ENCODE measurements at regions not wholly inside any gene's neighbourhood (a gene's known extent, or its start where the extent isn't known, plus 50 kb on each side); places are given as distances from the start of the nearest gene placed in this dataset.

- no peak for DNase-seq
Observed at GRCh38 chr2:150631236-150631821, 143.9 kb upstream of the RND3 start.

GRCh38 chr2:150630587-150631235, 143.2 kb upstream of the RND3 start:
- DNase-seq = no peak

GRCh38 chr2:150627526-150627925, 140.1 kb upstream of the RND3 start:
- no peak for DNase-seq

- DNase-seq = no peak
Observed at GRCh38 chr2:150626934-150627411, 139.5 kb upstream of the RND3 start.

- DNase-seq = no peak
Observed at GRCh38 chr2:150625741-150626140, 138.3 kb upstream of the RND3 start.

- no peak for DNase-seq
Observed at GRCh38 chr2:150625303-150625702, 137.8 kb upstream of the RND3 start.

GRCh38 chr2:150624001-150624401, 136.5 kb upstream of the RND3 start:
- DNase-seq = peak; percentile 47

GRCh38 chr2:150621526-150622213, 134.2 kb upstream of the RND3 start:
- DNase-seq = no peak

GRCh38 chr2:150620855-150621254, 133.4 kb upstream of the RND3 start:
- DNase-seq = no peak

- DNase-seq = no peak
Observed at GRCh38 chr2:150620416-150620815, 132.9 kb upstream of the RND3 start.

GRCh38 chr2:150619607-150620330, 132.3 kb upstream of the RND3 start:
- no peak for DNase-seq

GRCh38 chr2:150618245-150618895, 130.9 kb upstream of the RND3 start:
- no peak for DNase-seq

- DNase-seq = no peak
Observed at GRCh38 chr2:150617351-150617978, 130.0 kb upstream of the RND3 start.

- no peak for DNase-seq
Observed at GRCh38 chr2:150612957-150613710, 125.7 kb upstream of the RND3 start.

GRCh38 chr2:150610670-150611279, 123.3 kb upstream of the RND3 start:
- DNase-seq = no peak

GRCh38 chr2:150609831-150610582, 122.5 kb upstream of the RND3 start:
- no peak for DNase-seq

GRCh38 chr2:150608341-150608740, 120.9 kb upstream of the RND3 start:
- DNase-seq = no peak

GRCh38 chr2:150607390-150607811, 119.9 kb upstream of the RND3 start:
- DNase-seq = no peak

GRCh38 chr2:150606380-150607060, 119.1 kb upstream of the RND3 start:
- no peak for DNase-seq

GRCh38 chr2:150605664-150606063, 118.2 kb upstream of the RND3 start:
- DNase-seq = no peak
